ENCODE measurements at regions not wholly inside any gene's neighbourhood (a gene's known extent, or its start where the extent isn't known, plus 50 kb on each side); places are given as distances from the start of the nearest gene placed in this dataset.

- Mint-ChIP-seq H3K27me3 (ENCODE audit: low read depth) (no peaks in the 10 kb centered on the region), H3K36me3 (ENCODE audit: low read depth) (no peaks in the 10 kb centered on the region), H3K4me3 (no peak overlapping the region), H3K27ac (no peak overlapping the region), H3K4me1 (no peaks in the 10 kb centered on the region), H3K9me3 (no peaks in the 10 kb centered on the region)
- no peak for TF ChIP-seq CTCF (IDR thresholded peaks at IDR 0.05; ENCODE audit: unreplicated experiment in 3 of 3)
These were observed 230.4 kb upstream of the PPP1R2C start for GRCh38 chrX:43008356-43008755.

GRCh38 chrX:43016021-43016420 lies 238.1 kb upstream of the PPP1R2C start:
- Mint-ChIP-seq H3K4me1 (no peaks in the 10 kb centered on the region), H3K27me3 (ENCODE audit: low read depth) (no peaks in the 10 kb centered on the region), H3K9me3 (no peaks in the 10 kb centered on the region), H3K36me3 (ENCODE audit: low read depth) (no peaks in the 10 kb centered on the region), H3K27ac (no peak overlapping the region), H3K4me3 (no peak overlapping the region)
- no peak for TF ChIP-seq CTCF (IDR thresholded peaks at IDR 0.05; ENCODE audit: unreplicated experiment in 3 of 3)

GRCh38 chrX:43018031-43018430 lies 240.1 kb upstream of the PPP1R2C start:
- peaks cover 2% of the 10 kb centered on the region for H3K9me3 Mint-ChIP-seq
- TF ChIP-seq CTCF (IDR thresholded peaks at IDR 0.05; ENCODE audit: unreplicated experiment in 3 of 3): no peak
- H3K4me1 Mint-ChIP-seq: no peaks in the 10 kb centered on the region
- H3K27me3 Mint-ChIP-seq (ENCODE audit: low read depth): no peaks in the 10 kb centered on the region
- no peak overlapping the region for H3K27ac Mint-ChIP-seq
- H3K36me3 Mint-ChIP-seq (ENCODE audit: low read depth): no peaks in the 10 kb centered on the region
- no peak overlapping the region for H3K4me3 Mint-ChIP-seq

GRCh38 chrX:43019021-43019420 lies 241.1 kb upstream of the PPP1R2C start:
- Mint-ChIP-seq H3K36me3 (ENCODE audit: low read depth) (no peaks in the 10 kb centered on the region), H3K9me3 (peaks cover 4% of the 10 kb centered on the region), H3K27ac (no peak overlapping the region), H3K4me3 (no peak overlapping the region), H3K4me1 (no peaks in the 10 kb centered on the region), H3K27me3 (ENCODE audit: low read depth) (no peaks in the 10 kb centered on the region)
- no peak for TF ChIP-seq CTCF (IDR thresholded peaks at IDR 0.05; ENCODE audit: unreplicated experiment in 3 of 3)

- no peaks in the 10 kb centered on the region for H3K36me3 Mint-ChIP-seq (ENCODE audit: low read depth)
- no peaks in the 10 kb centered on the region for H3K27me3 Mint-ChIP-seq (ENCODE audit: low read depth)
- H3K9me3 Mint-ChIP-seq: peaks cover 25% of the 10 kb centered on the region
- TF ChIP-seq CTCF (IDR thresholded peaks at IDR 0.05; ENCODE audit: unreplicated experiment in 3 of 3): no peak
- H3K4me3 Mint-ChIP-seq: no peak overlapping the region
- H3K27ac Mint-ChIP-seq: no peak overlapping the region
- H3K4me1 Mint-ChIP-seq: no peaks in the 10 kb centered on the region
These were observed 247.9 kb upstream of the PPP1R2C start for GRCh38 chrX:43025806-43026315.

GRCh38 chrX:43064096-43064495 lies 286.1 kb upstream of the PPP1R2C start:
- H3K4me1 Mint-ChIP-seq: no peaks in the 10 kb centered on the region
- H3K9me3 Mint-ChIP-seq: no peaks in the 10 kb centered on the region
- H3K36me3 Mint-ChIP-seq (ENCODE audit: low read depth): no peaks in the 10 kb centered on the region
- H3K27me3 Mint-ChIP-seq (ENCODE audit: low read depth): no peaks in the 10 kb centered on the region
- no peak overlapping the region for H3K4me3 Mint-ChIP-seq
- TF ChIP-seq CTCF (IDR thresholded peaks at IDR 0.05; ENCODE audit: unreplicated experiment in 3 of 3): no peak
- H3K27ac Mint-ChIP-seq: no peak overlapping the region
